ENCODE measurements at regions not wholly inside any gene's neighbourhood (a gene's known extent, or its start where the extent isn't known, plus 50 kb on each side); places are given as distances from the start of the nearest gene placed in this dataset.

- TF ChIP-seq SREBF2 (CRISPR knock-in tag; IDR thresholded peaks at IDR 0.05) = no peak
These were observed 85.9 kb upstream of the UNC5B start (continued) for GRCh38 chr10:71126432-71126831.

- DNase-seq (ENCODE audit: extremely low read depth in 1 of 4, low spot score in 3 of 4) = peak in 2 of 4 experiments; percentile 2 to 3
- no TSS peak for BruUV-seq (replicated peaks)
- in situ Hi-C loops (cut with MboI) (no loop called here), intact Hi-C loops (cut with micrococcal nuclease) (no loop called here)
- Histone ChIP-seq H3K9me3 (replicated peaks; ENCODE audit: control insufficient read depth, insufficient read depth, low read depth, low read length) (no peaks in the 10 kb centered on the region), H3K27ac (ENCODE audit: extremely low read depth, low read depth, low read length) (no peak overlapping the region), H3K4me3 (no peak overlapping the region), H3K36me3 (ENCODE audit: control insufficient read depth, insufficient read depth, low read length) (no peaks in the 10 kb centered on the region), H3K4me2 (ENCODE audit: insufficient read depth, low read length) (no peak overlapping the region), H3K9me1 (ENCODE audit: control insufficient read depth, insufficient read depth, low read length) (no peaks in the 10 kb centered on the region), H2AFZ (ENCODE audit: low read depth, low read length) (no peak overlapping the region), H4K20me1 (replicated peaks; ENCODE audit: control insufficient read depth, insufficient read depth, low read length) (no peaks in the 10 kb centered on the region), H3K4me1 (replicated peaks in 1 of 2; ENCODE audit: control insufficient read depth in 2 of 2, insufficient read depth in 2 of 2, low read length in 2 of 2) (no peaks in the 10 kb centered on the region), H3K9ac (ENCODE audit: insufficient read depth in 1 of 2, low read depth in 2 of 2, low read length in 2 of 2) (no peak overlapping the region), H3K79me2 (ENCODE audit: control insufficient read depth, insufficient read depth, low read length) (no peaks in the 10 kb centered on the region), H3K27me3 (ENCODE audit: control insufficient read depth in 2 of 2, insufficient read depth in 2 of 2, low read length in 2 of 2) (peaks cover 12 to 40% of the 10 kb centered on the region in 2 experiments; a peak in 4 of 5 replicates)
- POLR2A ChIA-PET = interaction anchor here (0.7 to 1.4 kb wide), 4 partner anchors 11 to 1529 kb away, joined by 3 to 4 read pairs (median 3); no protein-coding TSS in a partner anchor
- CTCF ChIA-PET (ENCODE audit: low intra/inter-chr PET ratio) = no interaction called here
- whole genome bisulfite sequencing (ENCODE audit: insufficient coverage, low coverage, missing lambda C conversion rate) = 7% methylated on average over 5 of the region's 5 CpGs
- ATAC-seq = no peak
- TF ChIP-seq PRDM10 (IDR thresholded peaks at IDR 0.05; ENCODE audit: partially characterized antibody) (no peak), ZKSCAN8 (CRISPR knock-in tag; IDR thresholded peaks at IDR 0.05) (no peak), ZBTB17 (CRISPR knock-in tag; IDR thresholded peaks at IDR 0.05) (no peak), ZFP1 (CRISPR knock-in tag; IDR thresholded peaks at IDR 0.05) (no peak), GATAD2A (IDR thresholded peaks at IDR 0.05) (no peak), TAF15 (IDR thresholded peaks at IDR 0.05; ENCODE audit: low read depth, low read length) (no peak), XRCC4 (IDR thresholded peaks at IDR 0.05; ENCODE audit: extremely low read depth, insufficient read depth, insufficient read length) (no peak), RCOR1 (IDR thresholded peaks at IDR 0.05; ENCODE audit: borderline replicate concordance in 1 of 2, low read depth in 2 of 2, low read length in 2 of 2) (no peak), SMARCB1 (IDR thresholded peaks at IDR 0.05; ENCODE audit: insufficient read length, low read depth) (no peak), CBX3 (IDR thresholded peaks at IDR 0.05; ENCODE audit: borderline replicate concordance in 1 of 2, low read length in 2 of 2) (no peak)
- no peak for FAIRE-seq
These were observed 85.3 kb upstream of the UNC5B start for GRCh38 chr10:71127104-71127503.

Measured in K562 (cell line).